Right ventricle myocardium inferior (tissue), 1 donor: ENCODE measurements at regions not wholly inside any gene's neighbourhood (a gene's known extent, or its start where the extent isn't known, plus 50 kb on each side); places are given as distances from the start of the nearest gene placed in this dataset.

Experiments used
- ATAC-seq: fragments of 200-7000 bp; cut with Tn5 transposase; one replicate; pipeline ENCODE4 v1.9.1; 2020; ENCODE audit warnings: mild to moderate bottlenecking, moderate library complexity
- DNase-seq: peaks from one replicate; pipeline ENCODE4 v3.0.0; 2021; ENCODE audit errors: missing footprints
- intact Hi-C: fragments of 100-400 bp; cut with DNase I; formaldehyde crosslinking; loops from one replicate; pipeline ENCODE4 v1.11.0; 2022
- donor health status: DM: no; HTN: yes; CAD: no; lungs with severe emphysema.

DNA sequence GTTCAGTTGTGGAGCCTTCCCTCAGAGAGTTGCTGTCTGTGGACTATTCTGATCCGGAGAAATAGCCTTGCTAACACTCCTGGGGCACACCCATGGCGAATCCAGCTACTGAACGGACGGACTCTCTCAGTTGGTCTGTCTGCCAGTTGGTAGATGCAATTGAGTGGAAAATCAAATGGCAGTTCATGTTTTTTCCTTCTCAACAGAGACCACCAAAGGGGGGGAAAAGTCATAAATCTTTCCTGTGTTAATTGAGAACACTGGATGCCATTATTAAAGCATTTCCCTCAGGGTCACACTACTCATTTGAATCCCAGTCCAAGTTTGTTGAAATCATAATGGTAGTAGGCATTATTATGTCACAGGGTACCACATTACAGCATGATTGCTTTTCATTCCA lies 354.3 kb upstream of the FAR2 start:
- intact Hi-C loops = no loop called here
- no peak for DNase-seq
- ATAC-seq = no peak

DNA sequence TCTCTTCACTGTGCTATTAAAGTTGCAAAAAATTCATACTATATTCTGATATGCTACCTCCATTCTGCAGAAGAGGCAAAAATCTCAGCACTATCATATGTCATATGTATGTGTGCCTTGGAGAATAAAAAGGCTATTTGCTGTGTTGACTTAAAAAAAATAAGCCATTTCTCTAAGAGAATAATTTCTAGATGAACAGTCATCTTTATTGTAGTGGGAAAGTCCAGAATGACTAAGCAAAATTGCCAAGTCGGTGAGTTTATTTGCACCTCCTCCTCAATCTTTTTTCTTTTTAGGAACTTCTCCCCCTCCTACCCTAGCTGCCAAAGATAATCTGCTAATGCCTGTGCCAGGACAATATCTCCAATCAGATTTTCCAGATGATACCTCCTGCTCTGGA lies 353.8 kb upstream of the FAR2 start:
- DNase-seq (no peak), ATAC-seq (no peak)
- intact Hi-C loops = no loop called here

DNA sequence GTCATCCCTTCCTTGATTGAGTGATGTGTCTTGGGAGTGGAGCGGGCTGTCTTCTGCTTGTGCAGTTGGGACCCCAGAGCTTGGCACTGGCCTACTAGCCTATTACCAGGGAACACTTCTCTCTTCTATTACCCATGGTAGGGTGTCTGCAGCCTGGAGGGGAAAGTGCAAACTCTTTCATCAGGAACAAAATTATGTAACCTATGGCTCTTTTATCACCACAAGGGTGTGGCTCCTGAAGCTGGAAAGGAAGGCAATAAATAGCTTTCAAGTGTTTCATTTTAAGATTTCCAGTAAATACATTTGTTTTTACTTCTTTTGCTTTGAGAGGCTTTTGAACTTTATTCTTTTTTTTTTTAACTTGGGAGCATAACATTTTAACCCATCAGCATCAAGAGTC lies 349.7 kb upstream of the FAR2 start:
- DNase-seq = no peak
- intact Hi-C loops = no loop called here
- no peak for ATAC-seq

DNA sequence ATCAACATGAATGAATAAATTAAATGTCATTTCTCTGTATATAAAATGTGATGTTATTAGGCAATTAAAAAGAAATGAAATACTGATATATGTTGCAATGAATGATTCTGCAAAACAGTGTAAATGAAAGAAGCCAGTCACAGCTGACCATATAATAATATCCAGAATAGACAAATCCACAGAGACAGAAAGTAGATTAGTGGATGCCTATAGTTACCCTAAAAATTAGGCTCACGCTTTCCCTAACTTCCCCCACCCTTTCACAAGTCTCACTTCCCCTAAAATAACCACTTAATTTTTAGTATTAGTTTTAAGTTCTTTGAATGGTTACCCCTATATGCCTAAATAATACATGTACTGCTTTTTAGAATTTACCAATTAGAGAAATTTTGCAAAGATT lies 348.9 kb upstream of the FAR2 start:
- ATAC-seq (no peak), DNase-seq (no peak)
- intact Hi-C loops = no loop called here

GRCh38 chr12:28802706-28803438 lies 346.2 kb upstream of the FAR2 start:
- DNase-seq = peak; percentile 68
- intact Hi-C loops = no loop called here

GRCh38 chr12:28807535-28807934 lies 341.5 kb upstream of the FAR2 start:
- intact Hi-C loops = no loop called here

More at GRCh38 chr12:28802706-28803438, 346.2 kb upstream of the FAR2 start:
- ATAC-seq = peak; percentile 92

GRCh38 chr12:28811457-28811856 lies 337.6 kb upstream of the FAR2 start:
- intact Hi-C loops = no loop called here
- DNase-seq = no peak
- no peak for ATAC-seq

More at GRCh38 chr12:28807535-28807934, 341.5 kb upstream of the FAR2 start:
- DNase-seq (no peak), ATAC-seq (no peak)

DNA sequence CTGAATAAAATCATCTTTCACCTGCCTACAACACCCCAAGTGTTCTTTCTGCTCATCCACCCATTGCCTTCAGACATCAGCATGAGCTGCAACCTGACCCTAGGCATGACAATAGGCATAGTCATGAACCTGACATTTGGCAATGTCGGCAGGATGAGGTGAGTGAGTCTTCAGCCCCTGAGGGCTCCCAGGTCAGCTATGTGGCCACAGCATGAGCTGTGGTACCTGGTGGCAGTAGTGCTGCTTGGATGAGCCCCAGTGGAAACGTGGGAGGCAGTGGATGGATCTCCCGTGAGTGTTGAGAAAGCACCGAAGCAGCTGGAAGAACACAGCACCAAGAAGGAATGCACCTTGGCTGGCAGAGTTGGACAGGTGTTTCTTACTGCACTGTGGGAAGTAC lies 334.8 kb upstream of the FAR2 start:
- DNase-seq = no peak
- intact Hi-C loops = no loop called here
- no peak for ATAC-seq

- ATAC-seq (no peak), DNase-seq (peak; percentile 51)
- intact Hi-C loops = no loop called here
Observed at GRCh38 chr12:28817524-28817923, 331.6 kb upstream of the FAR2 start.

- ATAC-seq (peak; percentile 71), DNase-seq (no peak)
- intact Hi-C loops = no loop called here
Observed at GRCh38 chr12:28824193-28824846, 324.8 kb upstream of the FAR2 start.

GRCh38 chr12:28824849-28825248 lies 324.2 kb upstream of the FAR2 start:
- intact Hi-C loops = no loop called here
- ATAC-seq (peak; percentile 85), DNase-seq (no peak)

- intact Hi-C loops = no loop called here
- DNase-seq (no peak), ATAC-seq (no peak)
Observed at GRCh38 chr12:28826766-28827165, 322.3 kb upstream of the FAR2 start.

DNA sequence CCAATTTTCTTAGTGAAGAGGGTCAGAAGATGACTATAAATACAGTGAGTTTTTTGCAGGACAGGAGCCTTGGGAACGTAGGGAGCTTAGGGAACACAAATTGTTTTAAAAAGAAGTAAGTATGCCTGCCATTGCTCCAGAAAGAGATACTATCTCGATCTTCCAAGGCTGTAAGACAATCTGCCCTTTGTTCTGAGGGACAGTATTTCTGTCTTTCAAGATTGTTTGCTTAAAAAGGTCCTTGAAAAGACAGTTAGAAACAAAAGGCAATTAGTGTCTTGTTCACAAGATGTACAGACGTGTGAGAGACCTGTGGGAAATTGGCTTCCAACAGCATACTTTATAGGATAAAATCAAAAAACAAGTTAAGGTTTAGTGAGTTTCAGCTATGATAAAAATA lies 321.2 kb upstream of the FAR2 start:
- DNase-seq (no peak), ATAC-seq (no peak)
- intact Hi-C loops = no loop called here

DNA sequence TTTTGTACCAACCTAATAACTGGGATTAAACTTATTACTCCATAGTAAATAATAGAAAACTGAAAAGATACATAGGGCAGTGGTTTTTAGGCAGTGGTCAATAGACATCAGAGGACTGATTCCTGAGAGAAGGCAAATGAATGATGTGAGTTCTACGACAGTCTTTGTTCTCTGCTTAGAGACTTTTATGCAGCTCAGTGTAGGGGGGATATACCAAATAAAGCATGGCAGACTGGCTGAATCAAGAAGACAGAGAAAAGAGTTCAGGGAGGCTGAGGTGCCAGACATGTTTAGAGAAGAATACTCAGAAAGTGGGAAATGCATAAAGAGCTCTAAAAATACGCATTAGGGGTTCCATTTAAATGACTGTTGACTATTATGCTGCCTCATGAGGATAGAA lies 320.8 kb upstream of the FAR2 start:
- intact Hi-C loops = no loop called here
- ATAC-seq = no peak
- DNase-seq = no peak

- DNase-seq (peak; percentile 26), ATAC-seq (no peak)
- intact Hi-C loops = no loop called here
Observed at GRCh38 chr12:28830491-28830890, 318.6 kb upstream of the FAR2 start.

DNA sequence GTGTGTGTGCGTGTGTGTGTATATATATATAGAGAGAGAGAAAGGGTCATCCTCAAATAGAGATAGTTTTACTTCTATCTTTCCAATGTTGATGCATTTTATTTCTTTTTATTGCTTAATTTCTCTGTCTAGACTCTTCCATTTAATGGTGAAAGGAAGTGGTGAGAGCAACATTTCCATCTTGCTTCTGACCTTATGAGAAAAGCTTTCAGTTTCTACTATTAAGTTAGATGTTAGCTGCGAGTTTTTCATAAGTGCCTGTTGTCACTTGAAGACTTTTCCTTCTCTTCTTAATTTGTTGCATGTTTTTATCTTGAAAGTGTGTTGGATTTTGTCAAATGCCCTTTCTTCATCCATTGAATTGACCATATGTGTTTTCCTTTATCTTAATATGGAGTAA lies 304.4 kb upstream of the FAR2 start:
- DNase-seq (no peak), ATAC-seq (no peak)

GRCh38 chr12:28851781-28852180 lies 297.3 kb upstream of the FAR2 start:
- DNase-seq = no peak
- intact Hi-C loops = no loop called here
- no peak for ATAC-seq

More for the DNA sequence above, 304.4 kb upstream of the FAR2 start:
- intact Hi-C loops = no loop called here

- intact Hi-C loops = no loop called here
- ATAC-seq (no peak), DNase-seq (no peak)
Observed at GRCh38 chr12:28855761-28856310, 293.2 kb upstream of the FAR2 start.

DNA sequence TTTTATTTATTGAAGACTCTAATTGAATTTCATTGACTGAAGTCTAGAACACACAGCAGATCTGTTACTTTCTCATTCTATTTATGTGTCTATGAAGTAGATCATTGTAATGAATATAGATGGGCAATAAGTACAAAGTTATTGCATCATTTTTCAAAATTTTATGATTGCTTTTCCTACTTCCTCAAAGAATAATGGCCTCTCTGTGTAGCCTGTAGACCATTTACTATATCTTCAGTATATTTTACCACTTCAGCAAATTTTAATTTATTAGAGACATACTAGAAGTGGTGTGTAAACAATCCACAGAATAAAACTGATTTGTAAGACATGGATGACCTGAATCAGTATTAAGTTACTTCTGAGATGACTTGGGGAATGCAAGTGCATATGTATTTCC lies 291.7 kb upstream of the FAR2 start:
- intact Hi-C loops = no loop called here
- ATAC-seq = no peak
- DNase-seq = no peak

DNA sequence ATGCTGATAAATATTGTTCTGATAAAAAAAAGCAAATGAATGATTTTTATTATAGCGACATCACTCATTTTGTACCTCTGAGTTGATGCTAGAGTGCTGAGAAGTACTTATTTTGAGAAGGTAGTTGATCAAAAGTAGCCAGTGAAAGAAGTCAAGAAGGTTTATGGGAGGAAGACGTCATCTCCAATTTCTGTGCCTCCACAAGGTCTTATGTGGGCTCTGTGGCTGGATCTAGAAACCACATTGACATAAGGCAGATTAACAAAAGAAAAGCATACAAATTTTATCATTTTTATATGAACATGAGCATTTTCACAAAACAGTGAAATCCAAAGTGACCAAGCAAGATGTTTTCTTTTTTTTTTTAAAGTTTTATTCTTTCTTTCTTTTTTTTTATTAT lies 289.5 kb upstream of the FAR2 start:
- ATAC-seq = no peak

More for the DNA sequence above, 289.5 kb upstream of the FAR2 start:
- no peak for DNase-seq
- intact Hi-C loops = no loop called here
